Skeletal muscle tissue (tissue), 3 donors: ENCODE measurements at regions not wholly inside any gene's neighbourhood (a gene's known extent, or its start where the extent isn't known, plus 50 kb on each side); places are given as distances from the start of the nearest gene placed in this dataset.

ENCODE experiments used
- H3K27ac ChIP-seq: one replicate; pipeline ENCODE4 v1.7.0; 2013; ENCODE audit warnings: mild to moderate bottlenecking, low read depth, low read length, inconsistent platforms
- H3K27me3 ChIP-seq, 3 donors: one replicate each; pipeline ENCODE4 v1.7.0; 2013; ENCODE audit warnings: low read length in 3 of 3; ENCODE audit not compliant: control insufficient read depth in 3 of 3, insufficient read depth in 3 of 3
- H3K36me3 ChIP-seq, 3 donors: one replicate each; pipeline ENCODE4 v1.7.0; 2013; ENCODE audit warnings: low read length in 3 of 3; ENCODE audit not compliant: control insufficient read depth in 3 of 3, insufficient read depth in 3 of 3
- H3K4me1 ChIP-seq, 3 donors: one replicate each; pipeline ENCODE4 v1.7.0; 2013; ENCODE audit warnings: low read length in 3 of 3, mild to moderate bottlenecking in 3 of 3; ENCODE audit not compliant: control insufficient read depth in 3 of 3, insufficient read depth in 3 of 3
- H3K4me3 ChIP-seq, 3 donors: one replicate each; pipeline ENCODE4 v1.7.0; 2013; ENCODE audit warnings: low read length in 3 of 3
- H3K9ac ChIP-seq, 3 donors: one replicate each; pipeline ENCODE4 v1.7.0; 2013; ENCODE audit warnings: low read length in 3 of 3, mild to moderate bottlenecking in 3 of 3, moderate library complexity in 2 of 3, low read depth in 1 of 3
- H3K9me3 ChIP-seq, 3 donors: one replicate each; pipeline ENCODE4 v1.7.0; 2013; ENCODE audit warnings: low read length in 3 of 3; ENCODE audit not compliant: control insufficient read depth in 3 of 3
- donor health status: Osteomylitis.

GRCh38 chr2:210895132-210895531, 338.7 kb downstream of the CPS1 start:
- peaks cover 0 to 2% (median 0%) of the 10 kb centered on the region in 3 donors for H3K9me3 ChIP-seq
- H3K9ac ChIP-seq, result no peak overlapping the region
- H3K4me1 ChIP-seq, result no peaks in the 10 kb centered on the region
- no peak overlapping the region for H3K4me3 ChIP-seq
- H3K36me3 ChIP-seq, result no peaks in the 10 kb centered on the region
- no peaks in the 10 kb centered on the region for H3K27me3 ChIP-seq
- no peak overlapping the region for H3K27ac ChIP-seq

GRCh38 chr2:210899131-210899530, 342.7 kb downstream of the CPS1 start:
- H3K27ac ChIP-seq, result no peak overlapping the region
- H3K9ac ChIP-seq, result no peak overlapping the region
- H3K4me3 ChIP-seq, result no peak overlapping the region
- no peaks in the 10 kb centered on the region for H3K4me1 ChIP-seq
- no peaks in the 10 kb centered on the region for H3K27me3 ChIP-seq
- no peaks in the 10 kb centered on the region for H3K9me3 ChIP-seq
- H3K36me3 ChIP-seq, result no peaks in the 10 kb centered on the region

GRCh38 chr2:210901326-210901725, 344.9 kb downstream of the CPS1 start:
- Histone ChIP-seq H3K4me1 (no peaks in the 10 kb centered on the region), H3K27me3 (no peaks in the 10 kb centered on the region), H3K9me3 (no peaks in the 10 kb centered on the region), H3K27ac (no peak overlapping the region), H3K36me3 (no peaks in the 10 kb centered on the region), H3K9ac (no peak overlapping the region), H3K4me3 (no peak overlapping the region)

- H3K4me1 ChIP-seq, result no peaks in the 10 kb centered on the region
- H3K9me3 ChIP-seq, result no peaks in the 10 kb centered on the region
- H3K36me3 ChIP-seq, result no peaks in the 10 kb centered on the region
- no peak overlapping the region for H3K9ac ChIP-seq
- no peak overlapping the region for H3K27ac ChIP-seq
- no peaks in the 10 kb centered on the region for H3K27me3 ChIP-seq
- H3K4me3 ChIP-seq, result no peak overlapping the region
Measured at GRCh38 chr2:210912779-210913178, 356.4 kb downstream of the CPS1 start.

GRCh38 chr2:210913461-210913860, 357.1 kb downstream of the CPS1 start:
- Histone ChIP-seq H3K36me3 (no peaks in the 10 kb centered on the region), H3K9ac (no peak overlapping the region), H3K27me3 (no peaks in the 10 kb centered on the region), H3K27ac (no peak overlapping the region), H3K4me1 (no peaks in the 10 kb centered on the region), H3K4me3 (no peak overlapping the region), H3K9me3 (no peaks in the 10 kb centered on the region)

GRCh38 chr2:210915912-210916311, 359.5 kb downstream of the CPS1 start:
- no peak overlapping the region for H3K9ac ChIP-seq
- H3K36me3 ChIP-seq, result no peaks in the 10 kb centered on the region
- H3K4me3 ChIP-seq, result no peak overlapping the region
- no peaks in the 10 kb centered on the region for H3K4me1 ChIP-seq
- no peak overlapping the region for H3K27ac ChIP-seq
- no peaks in the 10 kb centered on the region for H3K27me3 ChIP-seq
- no peaks in the 10 kb centered on the region for H3K9me3 ChIP-seq

GRCh38 chr2:210917465-210917864, 361.1 kb downstream of the CPS1 start:
- Histone ChIP-seq H3K9me3 (no peaks in the 10 kb centered on the region), H3K4me3 (no peak overlapping the region), H3K27me3 (no peaks in the 10 kb centered on the region), H3K9ac (no peak overlapping the region), H3K36me3 (no peaks in the 10 kb centered on the region), H3K4me1 (no peaks in the 10 kb centered on the region), H3K27ac (no peak overlapping the region)

GRCh38 chr2:210919128-210919527, 362.7 kb downstream of the CPS1 start:
- no peaks in the 10 kb centered on the region for H3K4me1 ChIP-seq
- H3K36me3 ChIP-seq, result no peaks in the 10 kb centered on the region
- no peak overlapping the region for H3K4me3 ChIP-seq
- no peaks in the 10 kb centered on the region for H3K27me3 ChIP-seq
- no peak overlapping the region for H3K27ac ChIP-seq
- no peaks in the 10 kb centered on the region for H3K9me3 ChIP-seq
- H3K9ac ChIP-seq, result no peak overlapping the region

GRCh38 chr2:210922419-210922818, 366.0 kb downstream of the CPS1 start:
- H3K27me3 ChIP-seq, result no peaks in the 10 kb centered on the region
- no peaks in the 10 kb centered on the region for H3K9me3 ChIP-seq
- H3K4me3 ChIP-seq, result no peak overlapping the region
- no peak overlapping the region for H3K9ac ChIP-seq
- no peaks in the 10 kb centered on the region for H3K36me3 ChIP-seq
- H3K27ac ChIP-seq, result no peak overlapping the region
- no peaks in the 10 kb centered on the region for H3K4me1 ChIP-seq

- no peaks in the 10 kb centered on the region for H3K36me3 ChIP-seq
- H3K9me3 ChIP-seq, result no peaks in the 10 kb centered on the region
- no peak overlapping the region for H3K9ac ChIP-seq
- H3K27ac ChIP-seq, result no peak overlapping the region
- H3K4me3 ChIP-seq, result no peak overlapping the region
- no peaks in the 10 kb centered on the region for H3K4me1 ChIP-seq
- no peaks in the 10 kb centered on the region for H3K27me3 ChIP-seq
Measured at GRCh38 chr2:210928714-210929113, 372.3 kb downstream of the CPS1 start.

- no peaks in the 10 kb centered on the region for H3K36me3 ChIP-seq
- peaks cover 2 to 4% (median 4%) of the 10 kb centered on the region in 3 donors for H3K4me1 ChIP-seq
- peaks cover 0 to 1% (median 0%) of the 10 kb centered on the region in 3 donors for H3K9me3 ChIP-seq
- no peaks in the 10 kb centered on the region for H3K27me3 ChIP-seq
- no peak overlapping the region for H3K9ac ChIP-seq
- no peak overlapping the region for H3K27ac ChIP-seq
- H3K4me3 ChIP-seq, result no peak overlapping the region
Measured at GRCh38 chr2:210938228-210938627, 381.8 kb downstream of the CPS1 start.
